Endothelial cell (in vitro differentiated cells): ENCODE measurements at regions not wholly inside any gene's neighbourhood (a gene's known extent, or its start where the extent isn't known, plus 50 kb on each side); places are given as distances from the start of the nearest gene placed in this dataset.
A peak's percentile ranks its signal among the peaks of the same experiment; 100 is the strongest.

ENCODE experiments used
- DNase-seq: peaks from one replicate; pipeline ENCODE4 v3.0.0; 2021; ENCODE audit warnings: low spot score
- H3K27ac Mint-ChIP-seq: one replicate; pipeline ENCODE4 v1.8.0; 2021; ENCODE audit warnings: mixed read lengths, inconsistent platforms; ENCODE audit not compliant: unreplicated experiment
- H3K27me3 Mint-ChIP-seq: one replicate; pipeline ENCODE4 v1.8.0; 2021; ENCODE audit warnings: mild to moderate bottlenecking, moderate library complexity, mixed read lengths, inconsistent platforms; ENCODE audit not compliant: unreplicated experiment
- H3K36me3 Mint-ChIP-seq: one replicate; pipeline ENCODE4 v1.8.0; 2021; ENCODE audit warnings: mild to moderate bottlenecking, low read depth, mixed read lengths, inconsistent platforms; ENCODE audit not compliant: unreplicated experiment
- H3K4me1 Mint-ChIP-seq: one replicate; pipeline ENCODE4 v1.8.0; 2021; ENCODE audit warnings: mild to moderate bottlenecking, mixed read lengths, inconsistent platforms; ENCODE audit not compliant: unreplicated experiment
- H3K4me3 Mint-ChIP-seq: one replicate; pipeline ENCODE4 v1.8.0; 2021; ENCODE audit warnings: mild to moderate bottlenecking, mixed read lengths, inconsistent platforms; ENCODE audit not compliant: unreplicated experiment
- H3K9me3 Mint-ChIP-seq: one replicate; pipeline ENCODE4 v1.8.0; 2021; ENCODE audit warnings: mixed read lengths, inconsistent platforms; ENCODE audit not compliant: unreplicated experiment
- TF ChIP-seq, protein P1 (sequence below): fragments of 200-600 bp; sonication (generic); IDR thresholded peaks from one replicate; pipeline ENCODE4 v1.5.0; 2021; ENCODE audit warnings: antibody characterized with exemption; ENCODE audit not compliant: unreplicated experiment

DNA sequence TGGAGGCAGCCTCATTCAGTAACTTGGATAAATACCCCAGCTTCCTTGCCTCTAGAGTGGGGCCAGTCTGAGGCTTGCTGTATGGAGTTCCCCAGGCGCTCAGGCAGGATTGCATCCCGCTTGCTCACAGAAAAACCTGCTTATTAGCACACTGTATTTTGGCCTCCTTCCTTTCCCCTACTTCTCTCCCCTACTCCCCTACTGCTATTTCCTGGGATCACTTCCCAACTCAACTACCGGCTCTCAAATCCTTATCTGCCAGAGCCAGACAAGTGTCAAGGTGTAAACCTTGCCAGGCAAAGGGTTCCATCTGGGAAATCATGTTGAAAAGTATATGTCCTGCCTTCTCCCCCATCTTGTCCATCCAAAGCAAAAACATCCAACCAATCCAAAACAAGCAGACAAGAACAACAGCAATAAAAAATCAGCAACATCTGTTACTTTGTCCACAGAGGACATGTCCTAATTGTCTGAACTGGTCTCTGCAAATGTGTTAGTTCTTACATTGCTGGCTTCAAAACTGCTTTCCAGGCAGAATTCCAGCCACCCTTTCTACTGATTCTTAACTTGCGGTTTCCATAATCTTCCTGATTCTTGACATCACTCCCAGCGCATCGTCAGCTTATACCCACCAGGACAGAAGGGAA, 164.1 kb upstream of the SEMA6A start:
- Mint-ChIP-seq H3K9me3 (no peaks in the 10 kb centered on the region), H3K27ac (peak overlapping the region; percentile 91), H3K4me1 (peaks cover 36% of the 10 kb centered on the region), H3K4me3 (no peak overlapping the region), H3K27me3 (peaks cover 2% of the 10 kb centered on the region), H3K36me3 (no peaks in the 10 kb centered on the region)
- TF ChIP-seq, protein P1, sequence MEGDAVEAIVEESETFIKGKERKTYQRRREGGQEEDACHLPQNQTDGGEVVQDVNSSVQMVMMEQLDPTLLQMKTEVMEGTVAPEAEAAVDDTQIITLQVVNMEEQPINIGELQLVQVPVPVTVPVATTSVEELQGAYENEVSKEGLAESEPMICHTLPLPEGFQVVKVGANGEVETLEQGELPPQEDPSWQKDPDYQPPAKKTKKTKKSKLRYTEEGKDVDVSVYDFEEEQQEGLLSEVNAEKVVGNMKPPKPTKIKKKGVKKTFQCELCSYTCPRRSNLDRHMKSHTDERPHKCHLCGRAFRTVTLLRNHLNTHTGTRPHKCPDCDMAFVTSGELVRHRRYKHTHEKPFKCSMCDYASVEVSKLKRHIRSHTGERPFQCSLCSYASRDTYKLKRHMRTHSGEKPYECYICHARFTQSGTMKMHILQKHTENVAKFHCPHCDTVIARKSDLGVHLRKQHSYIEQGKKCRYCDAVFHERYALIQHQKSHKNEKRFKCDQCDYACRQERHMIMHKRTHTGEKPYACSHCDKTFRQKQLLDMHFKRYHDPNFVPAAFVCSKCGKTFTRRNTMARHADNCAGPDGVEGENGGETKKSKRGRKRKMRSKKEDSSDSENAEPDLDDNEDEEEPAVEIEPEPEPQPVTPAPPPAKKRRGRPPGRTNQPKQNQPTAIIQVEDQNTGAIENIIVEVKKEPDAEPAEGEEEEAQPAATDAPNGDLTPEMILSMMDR: no peak
- peak; percentile 6 for DNase-seq

DNA sequence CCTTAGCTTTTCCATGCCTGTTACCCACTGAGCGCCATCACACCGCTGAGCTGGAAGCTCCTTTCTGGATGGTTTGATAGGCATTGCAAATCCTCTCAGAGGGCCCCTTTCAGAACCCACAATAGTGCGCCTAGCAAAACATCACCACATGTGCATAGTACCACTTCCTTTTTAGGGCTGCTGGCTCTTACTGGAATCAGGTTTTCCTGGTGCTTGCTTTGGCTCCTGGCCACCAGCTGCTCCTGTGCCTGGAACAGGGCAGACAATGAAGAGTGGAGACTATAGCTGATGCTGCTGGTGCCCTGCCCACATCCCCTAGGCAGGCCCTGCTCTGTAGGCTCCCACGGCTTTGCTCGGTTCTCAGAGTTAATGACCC, 163.6 kb upstream of the SEMA6A start:
- Mint-ChIP-seq H3K27me3 (peaks cover 2% of the 10 kb centered on the region), H3K4me3 (no peak overlapping the region), H3K27ac (no peak overlapping the region), H3K9me3 (no peaks in the 10 kb centered on the region), H3K36me3 (no peaks in the 10 kb centered on the region), H3K4me1 (peaks cover 36% of the 10 kb centered on the region)
- no peak for DNase-seq
- TF ChIP-seq, protein P1: no peak

DNA sequence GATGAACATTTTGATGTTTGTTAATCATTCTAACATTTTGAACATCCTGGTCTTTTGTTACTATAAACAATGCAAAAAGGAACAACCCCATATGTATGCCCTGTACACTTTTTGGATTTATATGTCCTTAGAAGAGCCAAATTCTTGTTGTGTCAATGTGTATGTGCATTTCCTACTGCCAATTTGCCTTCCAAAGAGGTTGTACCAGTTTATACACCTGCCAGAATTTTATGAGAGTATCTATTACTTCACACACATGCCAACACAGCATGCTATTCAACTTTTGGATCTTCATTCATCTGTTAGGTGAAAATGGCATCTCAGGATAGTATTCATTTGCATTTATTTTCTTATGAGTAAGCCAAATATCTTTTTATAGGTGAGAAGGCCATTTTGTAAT, 162.0 kb upstream of the SEMA6A start:
- Mint-ChIP-seq H3K4me3 (no peak overlapping the region), H3K27ac (no peak overlapping the region), H3K9me3 (no peaks in the 10 kb centered on the region), H3K27me3 (peaks cover 2% of the 10 kb centered on the region), H3K4me1 (peaks cover 40% of the 10 kb centered on the region), H3K36me3 (no peaks in the 10 kb centered on the region)
- no peak for DNase-seq
- TF ChIP-seq, protein P1: no peak

DNA sequence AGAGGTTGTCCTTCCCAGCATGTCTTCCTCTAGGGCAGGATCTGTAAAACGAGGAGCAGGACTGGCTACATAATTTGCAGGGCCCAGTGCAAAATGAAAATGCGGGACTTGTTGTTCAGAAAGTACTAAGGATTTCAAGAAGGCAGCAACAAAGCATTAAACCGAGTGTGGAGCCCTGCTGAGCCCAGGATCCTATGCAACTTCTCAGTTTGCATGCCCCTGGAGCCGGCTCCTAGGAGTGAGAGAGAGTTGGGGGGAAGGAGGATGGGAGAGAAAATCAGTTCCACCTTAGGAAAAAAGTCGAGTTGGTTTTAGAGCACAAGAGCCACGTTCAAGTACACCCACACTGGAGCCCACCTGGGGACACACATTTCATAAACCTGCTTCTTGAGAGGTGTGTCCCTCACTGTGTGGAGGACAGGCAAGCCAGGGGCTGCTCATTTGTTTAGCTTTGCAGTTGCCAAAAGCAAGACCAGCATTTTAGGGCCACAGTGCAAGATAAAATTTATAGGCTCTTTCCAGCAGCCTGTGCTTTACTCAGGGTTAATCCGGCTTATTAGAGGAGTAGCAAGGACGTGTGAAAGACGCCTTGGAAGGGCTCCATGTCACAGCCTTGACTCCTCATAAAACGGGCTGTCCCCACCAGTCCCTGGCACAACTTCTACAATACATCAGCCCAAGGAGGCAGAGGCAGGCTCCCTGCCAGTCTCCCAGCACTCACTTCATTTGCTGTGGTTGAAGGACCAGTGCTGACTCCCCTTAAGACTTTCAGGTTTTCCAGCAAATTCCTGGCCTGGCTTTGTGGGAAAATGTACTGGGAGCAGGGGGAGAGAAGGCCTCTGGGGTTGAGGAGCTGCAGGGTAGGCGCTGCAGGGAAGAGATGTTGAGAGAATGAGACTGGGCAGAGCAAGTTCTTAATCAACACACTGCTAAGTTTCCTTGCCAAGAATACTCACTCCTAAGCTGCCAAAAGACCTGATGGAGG, 159.7 kb upstream of the SEMA6A start:
- TF ChIP-seq, protein P1: no peak
- H3K27ac Mint-ChIP-seq: no peak overlapping the region
- no peak overlapping the region for H3K4me3 Mint-ChIP-seq
- DNase-seq: no peak
- H3K4me1 Mint-ChIP-seq: peaks cover 31% of the 10 kb centered on the region
- H3K27me3 Mint-ChIP-seq: peaks cover 2% of the 10 kb centered on the region
- no peaks in the 10 kb centered on the region for H3K9me3 Mint-ChIP-seq
- H3K36me3 Mint-ChIP-seq: no peaks in the 10 kb centered on the region

DNA sequence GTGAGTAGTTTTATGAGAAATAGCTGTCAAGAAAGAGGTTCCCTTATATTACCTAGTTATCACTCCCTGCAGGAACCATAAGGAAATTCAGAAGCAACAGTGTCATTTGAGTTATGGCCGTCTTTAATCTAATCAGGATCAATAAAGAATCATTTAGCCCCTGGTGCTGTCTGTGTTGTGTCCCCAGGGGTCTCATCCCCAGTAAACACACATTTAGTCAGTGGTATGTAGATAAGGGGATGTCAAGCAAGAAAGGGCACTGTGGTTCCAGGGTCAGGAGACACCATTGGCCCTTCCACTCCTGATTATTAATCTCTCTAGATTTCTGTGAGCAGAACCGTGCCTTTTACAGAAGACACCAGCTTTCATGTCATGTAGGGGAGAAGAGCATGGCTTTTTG, 158.0 kb upstream of the SEMA6A start:
- peaks cover 14% of the 10 kb centered on the region for H3K4me1 Mint-ChIP-seq
- TF ChIP-seq, protein P1: no peak
- H3K36me3 Mint-ChIP-seq: no peaks in the 10 kb centered on the region
- DNase-seq: no peak
- H3K4me3 Mint-ChIP-seq: no peak overlapping the region
- H3K27ac Mint-ChIP-seq: no peak overlapping the region
- no peaks in the 10 kb centered on the region for H3K9me3 Mint-ChIP-seq
- H3K27me3 Mint-ChIP-seq: peaks cover 2% of the 10 kb centered on the region
